ENCODE measurements at regions not wholly inside any gene's neighbourhood (a gene's known extent, or its start where the extent isn't known, plus 50 kb on each side); places are given as distances from the start of the nearest gene placed in this dataset.
"Not testable (repeated sequence)": the region's sequence is repeated elsewhere in the genome, so short reads cannot be mapped to it uniquely, and the experiment has no call there.

DNA sequence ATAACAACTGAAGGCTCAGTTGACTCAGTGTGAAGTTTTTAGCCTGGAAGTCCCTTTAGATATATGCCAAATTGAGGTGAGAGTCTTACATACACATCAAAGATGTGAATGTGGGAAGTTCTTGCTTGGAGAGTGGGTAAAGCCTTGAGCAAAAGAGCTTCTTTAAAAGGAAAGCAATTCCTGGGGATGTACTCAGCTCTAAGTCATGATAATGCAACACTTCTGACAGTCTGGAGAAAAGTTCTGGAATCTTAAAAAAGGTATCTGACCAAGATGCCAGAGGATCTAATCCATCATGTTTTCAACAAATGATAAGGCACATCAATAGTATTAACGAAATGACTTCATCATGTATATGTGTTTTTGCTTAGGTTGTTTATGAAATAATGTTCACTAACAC, 351.2 kb downstream of the CDH19 start:
- H3K27ac ChIP-seq (ENCODE audit: low read depth in 1 of 2, low read length in 1 of 2) = no peak overlapping the region
- H3K36me3 ChIP-seq (ENCODE audit: control insufficient read depth in 4 of 4, insufficient read depth in 4 of 4, low read length in 4 of 4) = no peaks in the 10 kb centered on the region
- no peak for TF ChIP-seq CTCF (IDR thresholded peaks at IDR 0.05; ENCODE audit: control extremely low read depth, extremely low read depth)
- H3K4me1 ChIP-seq (ENCODE audit: control insufficient read depth in 5 of 5, insufficient read depth in 5 of 5, low read length in 5 of 5) = peaks cover 0 to 5% (median 0%) of the 10 kb centered on the region in 5 donors
- no peak overlapping the region for H3K9ac ChIP-seq (ENCODE audit: insufficient read depth in 1 of 2, low read length in 2 of 2)
- no peaks in the 10 kb centered on the region for H3K27me3 ChIP-seq (ENCODE audit: control insufficient read depth in 3 of 3, insufficient read depth in 3 of 3, low read length in 2 of 3)
- ATAC-seq (ENCODE audit: insufficient read depth, low FRiP score) = no peak
- H3K9me3 ChIP-seq (ENCODE audit: control insufficient read depth in 4 of 4, insufficient read depth in 3 of 4, low read length in 3 of 4) = no peaks in the 10 kb centered on the region
- 54 to 64% methylated on average over 1 of the region's 1 CpG for WGBS, 2 donors
- no peak overlapping the region for H3K4me3 ChIP-seq
- DNase-seq = no peak

GRCh38 chr18:66235206-66235605, 368.7 kb downstream of the CDH19 start:
- Histone ChIP-seq H3K4me1 (ENCODE audit: control insufficient read depth in 5 of 5, insufficient read depth in 5 of 5, low read length in 5 of 5) (no peaks in the 10 kb centered on the region), H3K36me3 (ENCODE audit: control insufficient read depth in 4 of 4, insufficient read depth in 4 of 4, low read length in 4 of 4) (no peaks in the 10 kb centered on the region), H3K27me3 (ENCODE audit: control insufficient read depth in 3 of 3, insufficient read depth in 3 of 3, low read length in 2 of 3) (no peaks in the 10 kb centered on the region), H3K4me3 (no peak overlapping the region), H3K9ac (ENCODE audit: insufficient read depth in 1 of 2, low read length in 2 of 2) (no peak overlapping the region), H3K9me3 (ENCODE audit: control insufficient read depth in 4 of 4, insufficient read depth in 3 of 4, low read length in 3 of 4) (peaks cover 0 to 7% (median 0%) of the 10 kb centered on the region in 4 donors), H3K27ac (ENCODE audit: low read depth in 1 of 2, low read length in 1 of 2) (no peak overlapping the region)
- DNase-seq (no peak), ATAC-seq (ENCODE audit: insufficient read depth, low FRiP score) (no peak)
- 59% methylated on average over 2 of the region's 2 CpGs for WGBS, 2 donors
- TF ChIP-seq CTCF (IDR thresholded peaks at IDR 0.05; ENCODE audit: control extremely low read depth, extremely low read depth) = no peak

DNA sequence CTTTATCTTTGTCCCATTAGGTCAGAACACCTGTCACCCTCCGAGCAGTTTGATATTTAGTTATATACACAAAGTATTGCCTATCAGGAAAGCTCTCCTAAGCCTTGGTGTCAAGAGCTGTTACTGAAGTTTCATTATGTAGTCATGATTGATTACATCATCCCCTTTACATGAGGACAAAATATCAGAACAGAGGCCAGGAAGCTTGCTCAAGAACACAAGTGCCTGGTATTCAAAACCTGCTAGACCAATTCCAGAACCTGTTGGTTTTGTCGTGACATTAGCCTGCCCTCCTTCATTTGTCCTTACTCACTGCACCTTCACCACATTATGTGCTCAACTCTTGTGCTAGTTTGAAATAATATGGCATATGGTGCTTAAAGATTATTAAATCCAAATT, 377.1 kb downstream of the CDH19 start:
- 55 to 65% methylated on average over 2 of the region's 2 CpGs for WGBS, 2 donors
- ATAC-seq (ENCODE audit: insufficient read depth, low FRiP score) = peak; percentile 41

GRCh38 chr18:66223317-66223716, 380.6 kb downstream of the CDH19 start:
- H3K27me3 ChIP-seq (ENCODE audit: control insufficient read depth in 3 of 3, insufficient read depth in 3 of 3, low read length in 2 of 3); H3K4me1 ChIP-seq (ENCODE audit: control insufficient read depth in 5 of 5, insufficient read depth in 5 of 5, low read length in 5 of 5); H3K27ac ChIP-seq (ENCODE audit: low read depth in 1 of 2, low read length in 1 of 2); H3K9ac ChIP-seq (ENCODE audit: insufficient read depth in 1 of 2, low read length in 2 of 2); DNase-seq; H3K4me3 ChIP-seq; H3K9me3 ChIP-seq (ENCODE audit: control insufficient read depth in 4 of 4, insufficient read depth in 3 of 4, low read length in 3 of 4); H3K36me3 ChIP-seq (ENCODE audit: control insufficient read depth in 4 of 4, insufficient read depth in 4 of 4, low read length in 4 of 4); ATAC-seq (ENCODE audit: insufficient read depth, low FRiP score): not testable (repeated sequence)
- 92 to 93% methylated on average over 12 of the region's 12 CpGs for WGBS, 2 donors

More for the DNA sequence above, 377.1 kb downstream of the CDH19 start:
- Histone ChIP-seq H3K9me3 (ENCODE audit: control insufficient read depth in 4 of 4, insufficient read depth in 3 of 4, low read length in 3 of 4) (no peaks in the 10 kb centered on the region), H3K36me3 (ENCODE audit: control insufficient read depth in 4 of 4, insufficient read depth in 4 of 4, low read length in 4 of 4) (no peaks in the 10 kb centered on the region), H3K9ac (ENCODE audit: insufficient read depth in 1 of 2, low read length in 2 of 2) (no peak overlapping the region), H3K4me1 (ENCODE audit: control insufficient read depth in 5 of 5, insufficient read depth in 5 of 5, low read length in 5 of 5) (no peaks in the 10 kb centered on the region), H3K27me3 (ENCODE audit: control insufficient read depth in 3 of 3, insufficient read depth in 3 of 3, low read length in 2 of 3) (no peaks in the 10 kb centered on the region), H3K27ac (ENCODE audit: low read depth in 1 of 2, low read length in 1 of 2) (no peak overlapping the region), H3K4me3 (no peak overlapping the region)
- no peak for TF ChIP-seq CTCF (IDR thresholded peaks at IDR 0.05; ENCODE audit: control extremely low read depth, extremely low read depth)
- DNase-seq = peak in 2 of 3 donors; percentile 1 to 25

Measured in lung (tissue), 11 donors.